ENCODE measurements at regions not wholly inside any gene's neighbourhood (a gene's known extent, or its start where the extent isn't known, plus 50 kb on each side); places are given as distances from the start of the nearest gene placed in this dataset.

- no peak for TF ChIP-seq GATA2 (IDR thresholded peaks at IDR 0.05; ENCODE audit: low read depth, low read length)
- TF ChIP-seq GATA3 (IDR thresholded peaks at IDR 0.05; ENCODE audit: low read depth, low read length): no peak
Measured at GRCh38 chr6:104644848-104645247, 214.9 kb downstream of the HACE1 start.

Data from SH-SY5Y (cell line).